Stomach smooth muscle (tissue), 2 donors: ENCODE measurements at regions not wholly inside any gene's neighbourhood (a gene's known extent, or its start where the extent isn't known, plus 50 kb on each side); places are given as distances from the start of the nearest gene placed in this dataset.

ENCODE experiments used
- H3K27ac ChIP-seq: one replicate; pipeline ENCODE4 v1.7.0; 2013; ENCODE audit warnings: mild to moderate bottlenecking, low read length, inconsistent platforms
- H3K27me3 ChIP-seq, 2 donors: one replicate each; pipeline ENCODE4 v1.7.0; 2013; ENCODE audit warnings: low read length in 2 of 2; ENCODE audit not compliant: insufficient read depth in 2 of 2, control insufficient read depth in 1 of 2
- H3K36me3 ChIP-seq, 2 donors: one replicate each; pipeline ENCODE4 v1.7.0; 2013; ENCODE audit warnings: low read length in 2 of 2; ENCODE audit not compliant: control insufficient read depth in 2 of 2, insufficient read depth in 2 of 2
- H3K4me1 ChIP-seq: one replicate; pipeline ENCODE4 v1.7.0; 2013; ENCODE audit warnings: low read length; ENCODE audit not compliant: control insufficient read depth, insufficient read depth
- H3K4me3 ChIP-seq, 2 donors: one replicate each; pipeline ENCODE4 v1.7.0; 2013; ENCODE audit warnings: low read length in 2 of 2
- H3K9ac ChIP-seq, 2 donors: one replicate each; pipeline ENCODE4 v1.7.0; 2013; ENCODE audit warnings: low read length in 2 of 2, mild to moderate bottlenecking in 1 of 2
- H3K9me3 ChIP-seq, 2 donors: one replicate each; pipeline ENCODE4 v1.7.0; 2013; ENCODE audit warnings: low read length in 2 of 2; ENCODE audit not compliant: control insufficient read depth in 2 of 2
- donor health status: healthy.
- donor health status: Pancreatic carcinoma.

GRCh38 chr5:117681431-117682254, 1107.0 kb upstream of the SEMA6A start:
- H3K4me1 ChIP-seq: no peaks in the 10 kb centered on the region
- no peak overlapping the region for H3K27ac ChIP-seq
- H3K4me3 ChIP-seq: no peak overlapping the region
- H3K27me3 ChIP-seq: no peaks in the 10 kb centered on the region
- no peaks in the 10 kb centered on the region for H3K9me3 ChIP-seq
- H3K9ac ChIP-seq: no peak overlapping the region
- H3K36me3 ChIP-seq: no peaks in the 10 kb centered on the region

- no peaks in the 10 kb centered on the region for H3K27me3 ChIP-seq
- H3K9me3 ChIP-seq: no peaks in the 10 kb centered on the region
- no peaks in the 10 kb centered on the region for H3K36me3 ChIP-seq
- H3K9ac ChIP-seq: no peak overlapping the region
- no peak overlapping the region for H3K4me3 ChIP-seq
- H3K27ac ChIP-seq: no peak overlapping the region
- no peaks in the 10 kb centered on the region for H3K4me1 ChIP-seq
Observed at GRCh38 chr5:117680426-117680825, 1105.8 kb upstream of the SEMA6A start.

- H3K9me3 ChIP-seq: no peaks in the 10 kb centered on the region
- H3K36me3 ChIP-seq: no peaks in the 10 kb centered on the region
- H3K4me3 ChIP-seq: no peak overlapping the region
- H3K9ac ChIP-seq: no peak overlapping the region
- H3K27ac ChIP-seq: no peak overlapping the region
- no peaks in the 10 kb centered on the region for H3K27me3 ChIP-seq
- no peaks in the 10 kb centered on the region for H3K4me1 ChIP-seq
Observed at GRCh38 chr5:117679046-117679445, 1104.4 kb upstream of the SEMA6A start.

- Histone ChIP-seq H3K4me1 (no peaks in the 10 kb centered on the region), H3K4me3 (no peak overlapping the region), H3K36me3 (no peaks in the 10 kb centered on the region), H3K9me3 (no peaks in the 10 kb centered on the region), H3K27me3 (no peaks in the 10 kb centered on the region), H3K9ac (no peak overlapping the region), H3K27ac (no peak overlapping the region)
Observed at GRCh38 chr5:117675646-117676045, 1101.0 kb upstream of the SEMA6A start.

GRCh38 chr5:117671551-117671950, 1096.9 kb upstream of the SEMA6A start:
- Histone ChIP-seq H3K36me3 (no peaks in the 10 kb centered on the region), H3K4me1 (no peaks in the 10 kb centered on the region), H3K27me3 (no peaks in the 10 kb centered on the region), H3K9me3 (no peaks in the 10 kb centered on the region), H3K27ac (no peak overlapping the region), H3K9ac (no peak overlapping the region), H3K4me3 (no peak overlapping the region)

- Histone ChIP-seq H3K4me3 (no peak overlapping the region), H3K4me1 (no peaks in the 10 kb centered on the region), H3K27me3 (no peaks in the 10 kb centered on the region), H3K27ac (no peak overlapping the region), H3K9me3 (no peaks in the 10 kb centered on the region), H3K9ac (no peak overlapping the region), H3K36me3 (no peaks in the 10 kb centered on the region)
Observed at GRCh38 chr5:117667105-117667504, 1092.5 kb upstream of the SEMA6A start.

- no peak overlapping the region for H3K27ac ChIP-seq
- no peaks in the 10 kb centered on the region for H3K4me1 ChIP-seq
- H3K9ac ChIP-seq: no peak overlapping the region
- no peak overlapping the region for H3K4me3 ChIP-seq
- H3K9me3 ChIP-seq: no peaks in the 10 kb centered on the region
- H3K27me3 ChIP-seq: no peaks in the 10 kb centered on the region
- no peaks in the 10 kb centered on the region for H3K36me3 ChIP-seq
Observed at GRCh38 chr5:117665121-117665520, 1090.5 kb upstream of the SEMA6A start.

- Histone ChIP-seq H3K9me3 (no peaks in the 10 kb centered on the region), H3K4me3 (no peak overlapping the region), H3K27me3 (no peaks in the 10 kb centered on the region), H3K36me3 (no peaks in the 10 kb centered on the region), H3K4me1 (no peaks in the 10 kb centered on the region), H3K27ac (no peak overlapping the region), H3K9ac (no peak overlapping the region)
Observed at GRCh38 chr5:117662361-117662760, 1087.7 kb upstream of the SEMA6A start.

- H3K4me1 ChIP-seq: no peaks in the 10 kb centered on the region
- no peak overlapping the region for H3K9ac ChIP-seq
- no peaks in the 10 kb centered on the region for H3K36me3 ChIP-seq
- H3K4me3 ChIP-seq: no peak overlapping the region
- H3K27me3 ChIP-seq: no peaks in the 10 kb centered on the region
- no peak overlapping the region for H3K27ac ChIP-seq
- no peaks in the 10 kb centered on the region for H3K9me3 ChIP-seq
Observed at GRCh38 chr5:117657541-117657940, 1082.9 kb upstream of the SEMA6A start.

GRCh38 chr5:117652958-117653280, 1078.3 kb upstream of the SEMA6A start:
- Histone ChIP-seq H3K9ac (no peak overlapping the region), H3K4me3 (no peak overlapping the region), H3K27me3 (no peaks in the 10 kb centered on the region), H3K4me1 (no peaks in the 10 kb centered on the region), H3K36me3 (no peaks in the 10 kb centered on the region), H3K27ac (no peak overlapping the region), H3K9me3 (no peaks in the 10 kb centered on the region)

- H3K9ac ChIP-seq: no peak overlapping the region
- H3K4me3 ChIP-seq: no peak overlapping the region
- H3K27me3 ChIP-seq: no peaks in the 10 kb centered on the region
- no peak overlapping the region for H3K27ac ChIP-seq
- H3K9me3 ChIP-seq: no peaks in the 10 kb centered on the region
- H3K4me1 ChIP-seq: no peaks in the 10 kb centered on the region
- no peaks in the 10 kb centered on the region for H3K36me3 ChIP-seq
Observed at GRCh38 chr5:117652036-117652957, 1077.7 kb upstream of the SEMA6A start.
